ENCODE measurements at regions not wholly inside any gene's neighbourhood (a gene's known extent, or its start where the extent isn't known, plus 50 kb on each side); places are given as distances from the start of the nearest gene placed in this dataset.

DNA sequence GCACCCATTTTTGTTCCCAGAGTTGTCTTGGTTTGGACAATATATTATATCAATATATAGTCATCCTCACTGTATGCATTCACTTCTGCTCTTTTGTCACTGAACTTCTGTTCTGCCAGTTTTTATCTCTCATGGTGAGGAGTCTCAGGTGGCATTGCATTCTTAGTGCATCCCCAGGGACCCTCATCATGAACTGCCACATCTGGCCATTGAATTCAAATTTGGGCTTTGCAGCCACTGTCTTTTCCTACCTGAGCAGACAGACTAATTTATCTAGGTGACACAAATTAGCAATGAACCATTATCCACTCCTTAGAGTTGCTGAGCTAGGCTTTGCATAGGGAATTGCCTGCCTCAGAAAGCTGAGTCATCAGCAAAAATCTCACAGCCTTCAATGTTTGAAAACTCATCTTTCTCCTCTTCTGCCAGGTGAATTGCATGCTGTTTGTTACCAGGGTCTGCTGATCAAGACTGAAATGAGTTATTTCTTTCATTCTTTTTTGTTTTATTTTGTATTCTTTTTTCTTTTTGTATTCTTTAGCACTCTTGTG, 316.8 kb upstream of the MTPN start:
- TF ChIP-seq, protein P1, sequence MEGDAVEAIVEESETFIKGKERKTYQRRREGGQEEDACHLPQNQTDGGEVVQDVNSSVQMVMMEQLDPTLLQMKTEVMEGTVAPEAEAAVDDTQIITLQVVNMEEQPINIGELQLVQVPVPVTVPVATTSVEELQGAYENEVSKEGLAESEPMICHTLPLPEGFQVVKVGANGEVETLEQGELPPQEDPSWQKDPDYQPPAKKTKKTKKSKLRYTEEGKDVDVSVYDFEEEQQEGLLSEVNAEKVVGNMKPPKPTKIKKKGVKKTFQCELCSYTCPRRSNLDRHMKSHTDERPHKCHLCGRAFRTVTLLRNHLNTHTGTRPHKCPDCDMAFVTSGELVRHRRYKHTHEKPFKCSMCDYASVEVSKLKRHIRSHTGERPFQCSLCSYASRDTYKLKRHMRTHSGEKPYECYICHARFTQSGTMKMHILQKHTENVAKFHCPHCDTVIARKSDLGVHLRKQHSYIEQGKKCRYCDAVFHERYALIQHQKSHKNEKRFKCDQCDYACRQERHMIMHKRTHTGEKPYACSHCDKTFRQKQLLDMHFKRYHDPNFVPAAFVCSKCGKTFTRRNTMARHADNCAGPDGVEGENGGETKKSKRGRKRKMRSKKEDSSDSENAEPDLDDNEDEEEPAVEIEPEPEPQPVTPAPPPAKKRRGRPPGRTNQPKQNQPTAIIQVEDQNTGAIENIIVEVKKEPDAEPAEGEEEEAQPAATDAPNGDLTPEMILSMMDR (conservative IDR thresholded peaks at IDR 0.05; ENCODE audit: low read depth, low read length), result no peak
- TF ChIP-seq EZH2 (IDR thresholded peaks at IDR 0.05; ENCODE audit: low read length, unreplicated experiment) (no peak), EZH2phosphoT487 (IDR thresholded peaks at IDR 0.05; ENCODE audit: borderline replicate concordance, low read length) (no peak)
